ENCODE measurements at regions not wholly inside any gene's neighbourhood (a gene's known extent, or its start where the extent isn't known, plus 50 kb on each side); places are given as distances from the start of the nearest gene placed in this dataset.
A peak's percentile ranks its signal among the peaks of the same experiment; 100 is the strongest.

DNA sequence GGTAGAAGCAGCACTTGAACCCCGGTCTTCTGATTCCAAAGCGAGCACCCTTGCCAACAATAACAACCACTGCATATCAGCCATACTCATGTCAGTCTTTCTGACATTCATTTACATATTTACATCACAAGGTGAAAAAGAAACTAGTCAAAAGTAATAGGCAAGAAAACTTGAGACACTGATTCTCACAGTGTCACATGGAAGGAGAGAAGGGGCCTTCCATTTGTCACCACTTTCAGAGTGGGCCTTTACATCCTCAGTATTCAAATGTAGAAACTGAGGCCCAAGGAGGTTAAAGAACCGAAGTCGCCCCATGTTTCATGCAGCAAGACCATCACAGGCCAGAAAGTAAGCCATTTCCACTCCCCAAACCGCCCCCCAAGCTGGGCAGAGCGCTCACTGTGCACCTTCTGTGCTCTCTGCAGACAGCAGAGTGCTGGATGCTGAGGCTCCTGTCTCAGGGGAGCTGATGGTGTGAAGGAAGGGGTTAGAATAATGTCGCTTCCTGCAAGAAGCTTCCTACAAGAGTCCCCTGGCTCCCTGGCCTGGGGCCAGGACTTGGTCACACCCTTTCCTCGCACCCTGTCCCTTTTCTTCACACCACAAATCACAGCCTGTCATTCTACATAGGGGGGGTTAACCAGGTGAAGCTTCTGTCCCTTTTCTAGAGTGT lies 260.1 kb downstream of the UACA start:
- H3K4me1 Mint-ChIP-seq (ENCODE audit: unreplicated experiment), result peaks cover 48% of the 10 kb centered on the region
- peak overlapping the region; percentile 16 for H3K4me3 Mint-ChIP-seq
- DNase-seq (ENCODE audit: extremely low spot score, unreplicated experiment), result no peak
- H3K36me3 Mint-ChIP-seq, result peaks cover 3% of the 10 kb centered on the region
- TF ChIP-seq, protein P1, sequence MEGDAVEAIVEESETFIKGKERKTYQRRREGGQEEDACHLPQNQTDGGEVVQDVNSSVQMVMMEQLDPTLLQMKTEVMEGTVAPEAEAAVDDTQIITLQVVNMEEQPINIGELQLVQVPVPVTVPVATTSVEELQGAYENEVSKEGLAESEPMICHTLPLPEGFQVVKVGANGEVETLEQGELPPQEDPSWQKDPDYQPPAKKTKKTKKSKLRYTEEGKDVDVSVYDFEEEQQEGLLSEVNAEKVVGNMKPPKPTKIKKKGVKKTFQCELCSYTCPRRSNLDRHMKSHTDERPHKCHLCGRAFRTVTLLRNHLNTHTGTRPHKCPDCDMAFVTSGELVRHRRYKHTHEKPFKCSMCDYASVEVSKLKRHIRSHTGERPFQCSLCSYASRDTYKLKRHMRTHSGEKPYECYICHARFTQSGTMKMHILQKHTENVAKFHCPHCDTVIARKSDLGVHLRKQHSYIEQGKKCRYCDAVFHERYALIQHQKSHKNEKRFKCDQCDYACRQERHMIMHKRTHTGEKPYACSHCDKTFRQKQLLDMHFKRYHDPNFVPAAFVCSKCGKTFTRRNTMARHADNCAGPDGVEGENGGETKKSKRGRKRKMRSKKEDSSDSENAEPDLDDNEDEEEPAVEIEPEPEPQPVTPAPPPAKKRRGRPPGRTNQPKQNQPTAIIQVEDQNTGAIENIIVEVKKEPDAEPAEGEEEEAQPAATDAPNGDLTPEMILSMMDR (conservative IDR thresholded peaks at IDR 0.05), result no peak
- H3K27me3 Mint-ChIP-seq, result peaks cover 3% of the 10 kb centered on the region
- no peak overlapping the region for H3K27ac Mint-ChIP-seq
- H3K9me3 Mint-ChIP-seq, result no peaks in the 10 kb centered on the region

- Mint-ChIP-seq H3K4me1 (ENCODE audit: unreplicated experiment) (peaks cover 46% of the 10 kb centered on the region), H3K27ac (no peak overlapping the region), H3K36me3 (peaks cover 3% of the 10 kb centered on the region), H3K9me3 (no peaks in the 10 kb centered on the region), H3K27me3 (peaks cover 3% of the 10 kb centered on the region), H3K4me3 (no peak overlapping the region)
- DNase-seq (ENCODE audit: extremely low spot score, unreplicated experiment), result no peak
- TF ChIP-seq, protein P1 (conservative IDR thresholded peaks at IDR 0.05), result no peak
These were observed 260.8 kb downstream of the UACA start for GRCh38 chr15:70502529-70502928.

DNA sequence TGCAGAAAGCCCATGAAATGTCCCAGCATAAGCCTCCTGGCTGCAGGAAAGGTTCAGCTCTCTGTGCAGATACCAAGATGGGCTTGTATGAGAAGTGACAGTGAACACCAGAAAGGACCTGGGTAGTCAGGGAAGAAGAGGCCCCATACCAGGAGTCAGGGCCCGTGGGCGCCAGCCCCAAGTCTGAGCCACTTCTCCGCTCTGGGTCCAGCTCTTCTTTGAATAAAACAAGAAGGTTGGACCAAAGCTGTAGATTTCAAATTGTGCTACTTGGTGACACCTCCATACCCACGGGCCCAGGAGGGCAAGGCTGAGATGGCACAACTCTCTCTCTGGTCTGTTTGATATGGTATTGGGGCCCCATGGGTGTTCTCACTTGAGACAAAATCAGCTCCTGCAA lies 261.5 kb downstream of the UACA start:
- no peaks in the 10 kb centered on the region for H3K9me3 Mint-ChIP-seq
- TF ChIP-seq, protein P1 (conservative IDR thresholded peaks at IDR 0.05), result no peak
- no peak overlapping the region for H3K4me3 Mint-ChIP-seq
- H3K4me1 Mint-ChIP-seq (ENCODE audit: unreplicated experiment), result peaks cover 44% of the 10 kb centered on the region
- peaks cover 3% of the 10 kb centered on the region for H3K27me3 Mint-ChIP-seq
- no peak for DNase-seq (ENCODE audit: extremely low spot score, unreplicated experiment)
- H3K36me3 Mint-ChIP-seq, result peaks cover 2% of the 10 kb centered on the region
- peak overlapping the region; percentile 34 for H3K27ac Mint-ChIP-seq

DNA sequence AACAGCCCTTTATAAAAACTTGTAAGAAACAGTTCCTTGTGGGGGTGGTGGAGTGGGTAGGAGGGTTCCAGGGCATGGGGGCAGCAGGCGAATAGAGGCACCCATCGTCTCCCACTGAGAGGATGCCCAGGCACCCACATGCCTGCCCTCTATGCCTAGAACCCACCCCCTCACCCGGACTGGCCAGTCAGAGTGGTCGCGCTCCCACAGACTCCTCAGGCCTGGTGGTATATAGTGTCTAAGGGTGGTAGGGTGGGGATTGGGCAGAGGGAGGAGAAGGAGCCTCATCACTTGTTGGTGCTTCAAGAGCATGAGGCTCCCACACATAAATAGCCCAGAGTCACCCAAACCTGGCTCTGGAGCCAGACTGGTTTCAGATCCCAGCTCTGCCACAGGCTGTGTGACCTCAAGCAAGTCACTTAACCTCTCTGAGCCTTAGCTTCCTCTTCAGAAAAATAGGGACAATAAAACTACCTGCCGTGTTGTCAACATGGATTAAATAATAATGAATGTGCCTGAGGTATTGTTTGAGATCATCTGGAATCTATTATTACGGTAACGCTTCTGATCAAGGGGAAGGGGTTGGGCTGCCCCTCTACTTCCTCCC lies 262.1 kb downstream of the UACA start:
- no peak overlapping the region for H3K4me3 Mint-ChIP-seq
- H3K27ac Mint-ChIP-seq, result no peak overlapping the region
- no peaks in the 10 kb centered on the region for H3K36me3 Mint-ChIP-seq
- no peak for DNase-seq (ENCODE audit: extremely low spot score, unreplicated experiment)
- no peaks in the 10 kb centered on the region for H3K9me3 Mint-ChIP-seq
- H3K27me3 Mint-ChIP-seq, result peaks cover 3% of the 10 kb centered on the region
- peaks cover 41% of the 10 kb centered on the region for H3K4me1 Mint-ChIP-seq (ENCODE audit: unreplicated experiment)
- TF ChIP-seq, protein P1 (conservative IDR thresholded peaks at IDR 0.05), result no peak

- DNase-seq (ENCODE audit: extremely low spot score, unreplicated experiment), result no peak
- no peaks in the 10 kb centered on the region for H3K9me3 Mint-ChIP-seq
- peaks cover 3% of the 10 kb centered on the region for H3K27me3 Mint-ChIP-seq
- H3K36me3 Mint-ChIP-seq, result no peaks in the 10 kb centered on the region
- no peak overlapping the region for H3K4me3 Mint-ChIP-seq
- peaks cover 47% of the 10 kb centered on the region for H3K4me1 Mint-ChIP-seq (ENCODE audit: unreplicated experiment)
- no peak overlapping the region for H3K27ac Mint-ChIP-seq
- TF ChIP-seq, protein P1 (conservative IDR thresholded peaks at IDR 0.05), result no peak
These were observed 263.6 kb downstream of the UACA start for GRCh38 chr15:70499791-70500190.
